Mesenchymal stem cell (in vitro differentiated cells and primary cell): ENCODE measurements at regions not wholly inside any gene's neighbourhood (a gene's known extent, or its start where the extent isn't known, plus 50 kb on each side); places are given as distances from the start of the nearest gene placed in this dataset.

ENCODE experiments used
- DNase-seq: peaks from one replicate; pipeline ENCODE4 v3.0.0-alpha.2; 2013
- H2AFZ ChIP-seq: one replicate; pipeline ENCODE4 v1.6.1; 2013; ENCODE audit warnings: low read depth, mild to moderate bottlenecking, control low read depth, inconsistent platforms, low read length, moderate library complexity
- H2AK5ac ChIP-seq: 2 replicates; pipeline ENCODE4 v1.6.1; 2013; ENCODE audit warnings: low read length, moderate library complexity, mild to moderate bottlenecking, inconsistent platforms; ENCODE audit not compliant: severe bottlenecking
- H2BK120ac ChIP-seq: one replicate; pipeline ENCODE4 v1.6.1; 2013; ENCODE audit warnings: low read depth, mild to moderate bottlenecking, inconsistent platforms, low read length, moderate library complexity
- H2BK12ac ChIP-seq, 2 experiments: one replicate each; pipeline ENCODE4 v1.6.1; 2013; ENCODE audit warnings: inconsistent platforms in 2 of 2, low read length in 2 of 2, mild to moderate bottlenecking in 2 of 2, moderate library complexity in 2 of 2, control low read depth in 1 of 2
- H2BK15ac ChIP-seq: one replicate; pipeline ENCODE4 v1.6.1; 2013; ENCODE audit warnings: mild to moderate bottlenecking, low read depth, inconsistent platforms; ENCODE audit not compliant: poor library complexity, severe bottlenecking
- H2BK5ac ChIP-seq: 2 replicates; pipeline ENCODE4 v1.6.1; 2013; ENCODE audit warnings: low read depth, mild to moderate bottlenecking, low read length, control low read depth, inconsistent platforms; ENCODE audit not compliant: poor library complexity, severe bottlenecking
- H3K14ac ChIP-seq, 2 experiments: one replicate each; pipeline ENCODE4 v1.6.1; 2013; ENCODE audit warnings: inconsistent platforms in 2 of 2, low read length in 2 of 2, control low read depth in 1 of 2, mild to moderate bottlenecking in 1 of 2, moderate library complexity in 1 of 2
- H3K18ac ChIP-seq, 2 experiments: one replicate each; pipeline ENCODE4 v1.6.1; 2013; ENCODE audit warnings: inconsistent platforms in 2 of 2, low read length in 2 of 2, control low read depth in 1 of 2, low read depth in 1 of 2, mild to moderate bottlenecking in 1 of 2
- H3K23ac ChIP-seq, 2 experiments: one replicate each; pipeline ENCODE4 v1.6.1; 2013; ENCODE audit warnings: inconsistent platforms in 2 of 2, low read length in 2 of 2, mild to moderate bottlenecking in 2 of 2, moderate library complexity in 2 of 2, control low read depth in 1 of 2
- H3K27ac ChIP-seq: 2 replicates; pipeline ENCODE4 v1.5.1; 2013; ENCODE audit warnings: mild to moderate bottlenecking, moderate library complexity, low read length, control low read depth, inconsistent platforms; ENCODE audit not compliant: poor library complexity, severe bottlenecking
- H3K27me3 ChIP-seq, 2 experiments: 2 replicates each; pipeline versions ENCODE4 v1.6.1 to v1.7.0; 2013; ENCODE audit warnings: low read length in 2 of 2, mild to moderate bottlenecking in 2 of 2, moderate library complexity in 2 of 2, control low read depth in 1 of 2, inconsistent platforms in 1 of 2; ENCODE audit not compliant: control insufficient read depth in 1 of 2, insufficient read depth in 1 of 2
- H3K36me3 ChIP-seq, 2 experiments: 2 replicates each; pipeline versions ENCODE4 v1.6.1 to v1.7.0; 2013; ENCODE audit warnings: low read length in 2 of 2, control low read depth in 1 of 2, inconsistent platforms in 1 of 2, low read depth in 1 of 2, mild to moderate bottlenecking in 1 of 2; ENCODE audit not compliant: insufficient read depth in 2 of 2, control insufficient read depth in 1 of 2
- H3K4ac ChIP-seq, 2 experiments: one replicate each; pipeline ENCODE4 v1.6.1; 2013; ENCODE audit warnings: inconsistent platforms in 2 of 2, low read length in 2 of 2, mild to moderate bottlenecking in 2 of 2, moderate library complexity in 2 of 2, control low read depth in 1 of 2, low read depth in 1 of 2
- H3K4me1 ChIP-seq: 2 replicates; pipeline ENCODE4 v1.6.1; 2013; ENCODE audit warnings: low read depth, low read length, control low read depth; ENCODE audit not compliant: control insufficient read depth, insufficient read depth
- H3K4me2 ChIP-seq: 2 replicates; pipeline ENCODE4 v1.6.1; 2013; ENCODE audit warnings: low read length, mild to moderate bottlenecking, inconsistent platforms; ENCODE audit not compliant: poor library complexity, severe bottlenecking
- H3K4me3 ChIP-seq, 2 experiments: 2 replicates each; pipeline versions ENCODE4 v1.5.1 to v1.7.0; 2013; ENCODE audit warnings: low read length in 2 of 2, mild to moderate bottlenecking in 2 of 2, control low read depth in 1 of 2, low read depth in 1 of 2; ENCODE audit not compliant: insufficient read depth in 1 of 2
- H3K79me1 ChIP-seq: replicated peaks from 2 replicates; pipeline ENCODE4 v1.6.1; 2013; ENCODE audit warnings: mild to moderate bottlenecking, control low read depth, low read length, inconsistent platforms; ENCODE audit not compliant: poor library complexity, severe bottlenecking
- H3K9ac ChIP-seq: 2 replicates; pipeline ENCODE4 v1.7.0; 2013; ENCODE audit warnings: mild to moderate bottlenecking, low read length, moderate library complexity
- H3K9me3 ChIP-seq: 2 replicates; pipeline ENCODE4 v1.7.0; 2013; ENCODE audit warnings: mild to moderate bottlenecking, low read length; ENCODE audit not compliant: control insufficient read depth
- H4K8ac ChIP-seq: one replicate; pipeline ENCODE4 v1.6.1; 2013; ENCODE audit warnings: inconsistent platforms, mild to moderate bottlenecking, low read length, moderate library complexity
- H4K91ac ChIP-seq: one replicate; pipeline ENCODE4 v1.6.1; 2013; ENCODE audit warnings: mild to moderate bottlenecking, low read length, inconsistent platforms
- WGBS: methylation state at CpG from one replicate; pipeline ENCODE4 v1.1.7; 2013; ENCODE audit warnings: mixed read lengths; 5-methylcytosine and 5-hydroxymethylcytosine counted together

DNA sequence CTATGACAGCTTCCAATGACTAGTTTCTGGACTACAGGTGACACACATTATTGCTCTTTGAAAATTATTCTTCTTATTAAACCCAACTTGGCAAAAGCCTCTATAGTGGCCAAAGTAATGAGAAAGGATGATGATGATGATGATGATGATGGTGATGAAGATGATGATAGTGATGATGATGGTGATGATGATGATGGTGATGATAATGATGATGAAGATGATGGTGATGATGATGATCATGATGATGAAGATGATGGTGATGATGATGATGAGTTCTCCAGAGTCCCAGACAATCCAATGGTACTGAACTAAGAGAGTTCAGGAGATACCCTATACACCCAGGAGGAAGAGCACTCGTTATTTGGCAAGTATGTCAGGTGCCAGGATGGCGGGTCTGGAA is 739.4 kb downstream of the IRX1 start:
- no peak overlapping the region for H2BK5ac ChIP-seq
- no peak overlapping the region for H3K9ac ChIP-seq
- H3K4me2 ChIP-seq = no peak overlapping the region
- H3K14ac ChIP-seq = no peak overlapping the region
- H3K79me1 ChIP-seq = no peaks in the 10 kb centered on the region
- H3K23ac ChIP-seq = no peak overlapping the region
- H3K18ac ChIP-seq = no peak overlapping the region
- no peak overlapping the region for H3K4me3 ChIP-seq
- no peak overlapping the region for H2BK120ac ChIP-seq
- DNase-seq = no peak
- no peak overlapping the region for H2AK5ac ChIP-seq
- no peak overlapping the region for H4K91ac ChIP-seq
- no peaks in the 10 kb centered on the region for H3K36me3 ChIP-seq
- no peak overlapping the region for H3K27ac ChIP-seq
- H2BK15ac ChIP-seq = no peak overlapping the region
- H3K4me1 ChIP-seq = no peaks in the 10 kb centered on the region
- WGBS = 46% methylated on average over 2 of the region's 2 CpGs
- no peaks in the 10 kb centered on the region for H3K27me3 ChIP-seq
- no peak overlapping the region for H3K4ac ChIP-seq
- no peak overlapping the region for H2BK12ac ChIP-seq
- H2AFZ ChIP-seq = no peak overlapping the region
- peaks cover 6% of the 10 kb centered on the region for H3K9me3 ChIP-seq
- no peak overlapping the region for H4K8ac ChIP-seq

DNA sequence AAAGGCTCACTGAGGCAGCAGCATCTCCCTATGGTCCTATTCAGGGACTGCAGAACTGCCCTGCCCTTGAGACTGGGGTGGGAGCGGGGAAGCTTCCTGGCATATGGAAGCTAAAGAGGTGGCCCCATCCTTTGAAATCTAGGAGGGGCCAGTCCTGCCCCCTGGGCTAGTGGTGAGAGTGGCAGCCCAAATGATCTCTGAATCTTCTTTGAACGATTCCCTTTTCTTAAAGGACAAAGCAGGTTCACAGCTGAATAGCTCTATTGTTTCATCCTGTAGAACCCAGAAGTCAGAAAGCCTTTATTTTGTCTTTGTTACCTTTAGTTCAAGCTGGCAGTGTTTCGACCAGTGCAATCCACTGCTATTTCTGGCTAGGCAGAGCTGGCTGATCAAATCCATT is 741.9 kb downstream of the IRX1 start:
- H2AK5ac ChIP-seq = no peak overlapping the region
- no peak overlapping the region for H4K8ac ChIP-seq
- H3K14ac ChIP-seq = no peak overlapping the region
- no peak overlapping the region for H3K27ac ChIP-seq
- no peak overlapping the region for H4K91ac ChIP-seq
- no peak overlapping the region for H3K18ac ChIP-seq
- H2BK12ac ChIP-seq = no peak overlapping the region
- H3K4me2 ChIP-seq = no peak overlapping the region
- H3K4ac ChIP-seq = no peak overlapping the region
- 44% methylated on average over 3 of the region's 3 CpGs for WGBS
- H3K27me3 ChIP-seq = no peaks in the 10 kb centered on the region
- H3K9ac ChIP-seq = no peak overlapping the region
- H2AFZ ChIP-seq = no peak overlapping the region
- no peak overlapping the region for H2BK5ac ChIP-seq
- H3K23ac ChIP-seq = no peak overlapping the region
- H3K79me1 ChIP-seq = no peaks in the 10 kb centered on the region
- no peak overlapping the region for H2BK15ac ChIP-seq
- no peak overlapping the region for H3K4me3 ChIP-seq
- H3K36me3 ChIP-seq = no peaks in the 10 kb centered on the region
- H3K9me3 ChIP-seq = peaks cover 11% of the 10 kb centered on the region
- no peak for DNase-seq
- no peak overlapping the region for H2BK120ac ChIP-seq
- no peaks in the 10 kb centered on the region for H3K4me1 ChIP-seq

DNA sequence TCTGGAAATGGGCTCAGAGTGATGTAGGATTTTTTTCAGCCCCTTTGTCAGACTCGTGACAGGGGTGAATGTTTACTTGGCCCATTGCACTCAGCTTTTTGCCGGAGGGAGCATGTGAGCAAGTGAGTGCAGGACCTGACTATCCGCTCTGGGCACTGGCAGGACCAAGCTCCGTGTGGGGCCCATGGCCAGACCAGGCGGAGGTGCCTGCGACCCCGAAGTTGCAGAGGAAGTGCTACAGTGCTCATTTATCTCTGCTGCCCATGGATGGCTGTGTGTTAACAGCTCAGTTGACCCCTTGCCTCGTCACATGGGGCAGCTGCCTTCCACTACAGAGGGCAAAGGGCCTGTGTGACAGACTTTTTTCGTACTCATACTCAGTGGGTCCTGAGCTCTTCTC is 744.3 kb downstream of the IRX1 start:
- 60% methylated on average over 9 of the region's 9 CpGs for WGBS

DNA sequence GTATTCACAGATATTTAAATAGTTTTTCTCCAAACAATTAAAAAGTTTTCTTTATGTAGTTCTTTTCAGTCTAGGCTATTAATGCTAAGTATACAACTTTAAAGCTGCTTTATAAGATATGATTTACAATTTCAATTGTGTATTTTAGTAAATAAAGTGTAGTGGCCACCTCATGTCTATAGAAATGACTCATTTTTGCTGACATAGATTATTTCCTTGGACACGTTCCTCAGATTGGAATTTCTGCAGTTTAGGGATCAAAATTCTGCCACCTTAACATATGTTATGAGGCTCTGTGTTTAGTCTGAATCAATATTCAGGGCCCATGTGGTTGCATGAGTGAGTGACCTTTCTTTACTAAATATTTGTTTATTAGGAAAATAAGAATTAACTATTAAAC is 750.2 kb downstream of the IRX1 start:
- no peaks in the 10 kb centered on the region for H3K79me1 ChIP-seq
- H3K23ac ChIP-seq = no peak overlapping the region
- H3K4me2 ChIP-seq = no peak overlapping the region
- H3K9me3 ChIP-seq = peaks cover 7% of the 10 kb centered on the region
- H2AK5ac ChIP-seq = no peak overlapping the region
- no peak overlapping the region for H4K91ac ChIP-seq
- no peak for DNase-seq
- H3K27me3 ChIP-seq = no peaks in the 10 kb centered on the region
- H2BK12ac ChIP-seq = no peak overlapping the region
- no peak overlapping the region for H3K9ac ChIP-seq
- no peak overlapping the region for H3K27ac ChIP-seq
- H2BK120ac ChIP-seq = no peak overlapping the region
- no peak overlapping the region for H3K18ac ChIP-seq
- H3K4me3 ChIP-seq = no peak overlapping the region
- no peaks in the 10 kb centered on the region for H3K4me1 ChIP-seq
- no peak overlapping the region for H4K8ac ChIP-seq
- no peaks in the 10 kb centered on the region for H3K36me3 ChIP-seq
- H3K4ac ChIP-seq = no peak overlapping the region
- no peak overlapping the region for H2BK5ac ChIP-seq
- H2AFZ ChIP-seq = no peak overlapping the region
- 60% methylated on average over 1 of the region's 1 CpG for WGBS
- H2BK15ac ChIP-seq = no peak overlapping the region
- no peak overlapping the region for H3K14ac ChIP-seq

More for the DNA sequence above, 744.3 kb downstream of the IRX1 start:
- Histone ChIP-seq H3K4me1 (no peaks in the 10 kb centered on the region), H3K14ac (no peak overlapping the region), H3K4ac (no peak overlapping the region), H2BK120ac (no peak overlapping the region), H3K9ac (no peak overlapping the region), H3K79me1 (no peaks in the 10 kb centered on the region), H3K36me3 (no peaks in the 10 kb centered on the region), H3K18ac (no peak overlapping the region), H3K4me2 (no peak overlapping the region), H2AK5ac (no peak overlapping the region), H3K27me3 (no peaks in the 10 kb centered on the region), H3K4me3 (no peak overlapping the region), H4K8ac (no peak overlapping the region), H3K23ac (no peak overlapping the region), H2BK15ac (no peak overlapping the region), H2AFZ (no peak overlapping the region), H3K9me3 (peaks cover 14% of the 10 kb centered on the region), H4K91ac (no peak overlapping the region), H3K27ac (no peak overlapping the region), H2BK5ac (no peak overlapping the region), H2BK12ac (no peak overlapping the region)
- DNase-seq = no peak
